ENCODE measurements at regions not wholly inside any gene's neighbourhood (a gene's known extent, or its start where the extent isn't known, plus 50 kb on each side); places are given as distances from the start of the nearest gene placed in this dataset.

- no peak for DNase-seq (ENCODE audit: extremely low read depth, low read depth)
- H3K4me3 ChIP-seq (replicated peaks; ENCODE audit: low read depth, low read length), result no peak overlapping the region
- TF ChIP-seq CTCF (IDR thresholded peaks at IDR 0.05; ENCODE audit: low read depth, low read length, missing control alignments), result no peak
These were observed 130.0 kb downstream of the CYSLTR2 start for GRCh38 chr13:48783695-48784230.

- DNase-seq (ENCODE audit: extremely low read depth, low read depth), result no peak
- no peak for TF ChIP-seq CTCF (IDR thresholded peaks at IDR 0.05; ENCODE audit: low read depth, low read length, missing control alignments)
- H3K4me3 ChIP-seq (replicated peaks; ENCODE audit: low read depth, low read length), result no peak overlapping the region
These were observed 131.3 kb downstream of the CYSLTR2 start for GRCh38 chr13:48784916-48785548.

GRCh38 chr13:48790199-48790598, 136.5 kb downstream of the CYSLTR2 start:
- DNase-seq (ENCODE audit: extremely low read depth, low read depth), result no peak
- no peak for TF ChIP-seq CTCF (IDR thresholded peaks at IDR 0.05; ENCODE audit: low read depth, low read length, missing control alignments)
- H3K4me3 ChIP-seq (replicated peaks; ENCODE audit: low read depth, low read length), result no peak overlapping the region

- DNase-seq (ENCODE audit: extremely low read depth, low read depth), result no peak
- H3K4me3 ChIP-seq (replicated peaks; ENCODE audit: low read depth, low read length), result no peak overlapping the region
- TF ChIP-seq CTCF (IDR thresholded peaks at IDR 0.05; ENCODE audit: low read depth, low read length, missing control alignments), result no peak
These were observed 137.2 kb downstream of the CYSLTR2 start for GRCh38 chr13:48790966-48791365.

- TF ChIP-seq CTCF (IDR thresholded peaks at IDR 0.05; ENCODE audit: low read depth, low read length, missing control alignments), result no peak
- H3K4me3 ChIP-seq (replicated peaks; ENCODE audit: low read depth, low read length), result no peak overlapping the region
- DNase-seq (ENCODE audit: extremely low read depth, low read depth), result no peak
These were observed 143.4 kb downstream of the CYSLTR2 start for GRCh38 chr13:48797127-48797526.

- DNase-seq (ENCODE audit: extremely low read depth, low read depth), result no peak
- TF ChIP-seq CTCF (IDR thresholded peaks at IDR 0.05; ENCODE audit: low read depth, low read length, missing control alignments), result no peak
- no peak overlapping the region for H3K4me3 ChIP-seq (replicated peaks; ENCODE audit: low read depth, low read length)
These were observed 144.0 kb downstream of the CYSLTR2 start for GRCh38 chr13:48797761-48798160.

GRCh38 chr13:48798180-48798579, 144.5 kb downstream of the CYSLTR2 start:
- no peak for TF ChIP-seq CTCF (IDR thresholded peaks at IDR 0.05; ENCODE audit: low read depth, low read length, missing control alignments)
- H3K4me3 ChIP-seq (replicated peaks; ENCODE audit: low read depth, low read length), result no peak overlapping the region
- no peak for DNase-seq (ENCODE audit: extremely low read depth, low read depth)

All from HFF-Myc (cell line).